ENCODE measurements at regions not wholly inside any gene's neighbourhood (a gene's known extent, or its start where the extent isn't known, plus 50 kb on each side); places are given as distances from the start of the nearest gene placed in this dataset.
"Not testable (repeated sequence)": the region's sequence is repeated elsewhere in the genome, so short reads cannot be mapped to it uniquely, and the experiment has no call there.

- DNase-seq: no peak
- WGBS, 2 donors (ENCODE audit: low coverage in 1 of 2): 30 to 37% methylated on average over 4 of the region's 4 CpGs
- Histone ChIP-seq H3K4me1 (no peaks in the 10 kb centered on the region), H3K27me3 (no peaks in the 10 kb centered on the region), H3K36me3 (no peaks in the 10 kb centered on the region), H3K27ac (no peak overlapping the region), H3K9me3 (no peaks in the 10 kb centered on the region), H3K4me3 (no peak overlapping the region)
- no peak for TF ChIP-seq POLR2AphosphoS5 (IDR thresholded peaks at IDR 0.05)
- no peak for TF ChIP-seq CTCF (IDR thresholded peaks at IDR 0.05)
- no peak for TF ChIP-seq POLR2A (IDR thresholded peaks at IDR 0.05)
- no peak for TF ChIP-seq EP300 (IDR thresholded peaks at IDR 0.05; ENCODE audit: low read depth)
- intact Hi-C loops (cut with DNase I; ENCODE audit: low total_unique reads): no loop called here
- in situ Hi-C loops (cut with MboI; ENCODE audit: low pct_ligation_motif_present in 1 of 4, low pct_unique_long_range_greater_than_20kb in 1 of 4, low sequenced_read_pairs in 3 of 4): no loop called here
Measured at GRCh38 chr3:76311941-76312340, 526.6 kb upstream of the ZNF717 start.

GRCh38 chr3:76315906-76316305 is 530.6 kb upstream of the ZNF717 start:
- DNase-seq; H3K4me3 ChIP-seq; H3K4me1 ChIP-seq; H3K27ac ChIP-seq; H3K9me3 ChIP-seq; H3K27me3 ChIP-seq; H3K36me3 ChIP-seq; intact Hi-C loops (cut with DNase I; ENCODE audit: low total_unique reads); in situ Hi-C loops (cut with MboI; ENCODE audit: low pct_ligation_motif_present in 1 of 4, low pct_unique_long_range_greater_than_20kb in 1 of 4, low sequenced_read_pairs in 3 of 4): not testable (repeated sequence)
- 83 to 84% methylated on average over 6 of the region's 6 CpGs for WGBS, 2 donors (ENCODE audit: low coverage in 1 of 2)

GRCh38 chr3:76321614-76322013 is 536.3 kb upstream of the ZNF717 start:
- TF ChIP-seq CTCF (IDR thresholded peaks at IDR 0.05): no peak
- no peak for TF ChIP-seq POLR2A (IDR thresholded peaks at IDR 0.05)
- TF ChIP-seq EP300 (IDR thresholded peaks at IDR 0.05; ENCODE audit: low read depth): no peak
- no peak for TF ChIP-seq POLR2AphosphoS5 (IDR thresholded peaks at IDR 0.05)
- Histone ChIP-seq H3K27me3 (no peaks in the 10 kb centered on the region), H3K36me3 (no peaks in the 10 kb centered on the region), H3K27ac (no peak overlapping the region), H3K4me3 (no peak overlapping the region), H3K4me1 (no peaks in the 10 kb centered on the region), H3K9me3 (no peaks in the 10 kb centered on the region)
- in situ Hi-C loops (cut with MboI; ENCODE audit: low pct_ligation_motif_present in 1 of 4, low pct_unique_long_range_greater_than_20kb in 1 of 4, low sequenced_read_pairs in 3 of 4) (no loop called here), intact Hi-C loops (cut with DNase I; ENCODE audit: low total_unique reads) (no loop called here)
- WGBS, 2 donors (ENCODE audit: low coverage in 1 of 2): 57 to 69% methylated on average over 4 of the region's 4 CpGs
- no peak for DNase-seq

- TF ChIP-seq CTCF (IDR thresholded peaks at IDR 0.05) (no peak), EP300 (IDR thresholded peaks at IDR 0.05; ENCODE audit: low read depth) (no peak), POLR2A (IDR thresholded peaks at IDR 0.05) (no peak), POLR2AphosphoS5 (IDR thresholded peaks at IDR 0.05) (no peak)
- Histone ChIP-seq H3K36me3 (no peaks in the 10 kb centered on the region), H3K4me1 (no peaks in the 10 kb centered on the region), H3K27ac (no peak overlapping the region), H3K27me3 (no peaks in the 10 kb centered on the region), H3K9me3 (no peaks in the 10 kb centered on the region), H3K4me3 (no peak overlapping the region)
- intact Hi-C loops (cut with DNase I; ENCODE audit: low total_unique reads): no loop called here
- 70 to 76% methylated on average over 4 of the region's 4 CpGs for WGBS, 2 donors (ENCODE audit: low coverage in 1 of 2)
- DNase-seq: no peak
- in situ Hi-C loops (cut with MboI; ENCODE audit: low pct_ligation_motif_present in 1 of 4, low pct_unique_long_range_greater_than_20kb in 1 of 4, low sequenced_read_pairs in 3 of 4): no loop called here
Measured at GRCh38 chr3:76324101-76324500, 538.8 kb upstream of the ZNF717 start.

GRCh38 chr3:76345878-76346277 is 560.5 kb upstream of the ZNF717 start:
- in situ Hi-C loops (cut with MboI; ENCODE audit: low pct_ligation_motif_present in 1 of 4, low pct_unique_long_range_greater_than_20kb in 1 of 4, low sequenced_read_pairs in 3 of 4): no loop called here
- intact Hi-C loops (cut with DNase I; ENCODE audit: low total_unique reads): no loop called here
- no peaks in the 10 kb centered on the region for H3K27me3 ChIP-seq
- no peaks in the 10 kb centered on the region for H3K36me3 ChIP-seq
- no peak for DNase-seq
- H3K4me3 ChIP-seq: no peak overlapping the region
- H3K4me1 ChIP-seq: no peaks in the 10 kb centered on the region
- 66 to 69% methylated on average over 2 of the region's 2 CpGs for WGBS, 2 donors (ENCODE audit: low coverage in 1 of 2)
- H3K27ac ChIP-seq: no peak overlapping the region
- H3K9me3 ChIP-seq: no peaks in the 10 kb centered on the region
- no peak for TF ChIP-seq POLR2A (IDR thresholded peaks at IDR 0.05)
- TF ChIP-seq EP300 (IDR thresholded peaks at IDR 0.05; ENCODE audit: low read depth): no peak
- TF ChIP-seq POLR2AphosphoS5 (IDR thresholded peaks at IDR 0.05): no peak
- no peak for TF ChIP-seq CTCF (IDR thresholded peaks at IDR 0.05)

Data from transverse colon (tissue), 4 donors.